HG03565 (cell line): ENCODE measurements at regions not wholly inside any gene's neighbourhood (a gene's known extent, or its start where the extent isn't known, plus 50 kb on each side); places are given as distances from the start of the nearest gene placed in this dataset.
"Not testable (repeated sequence)": the region's sequence is repeated elsewhere in the genome, so short reads cannot be mapped to it uniquely, and the experiment has no call there.

Experiments
- ATAC-seq: cut with Tn5 transposase; IDR thresholded peaks from one replicate; pipeline ENCODE4 v1.9.1; 2021; ENCODE audit warnings: mild to moderate bottlenecking, moderate library complexity; ENCODE audit not compliant: unreplicated experiment

DNA sequence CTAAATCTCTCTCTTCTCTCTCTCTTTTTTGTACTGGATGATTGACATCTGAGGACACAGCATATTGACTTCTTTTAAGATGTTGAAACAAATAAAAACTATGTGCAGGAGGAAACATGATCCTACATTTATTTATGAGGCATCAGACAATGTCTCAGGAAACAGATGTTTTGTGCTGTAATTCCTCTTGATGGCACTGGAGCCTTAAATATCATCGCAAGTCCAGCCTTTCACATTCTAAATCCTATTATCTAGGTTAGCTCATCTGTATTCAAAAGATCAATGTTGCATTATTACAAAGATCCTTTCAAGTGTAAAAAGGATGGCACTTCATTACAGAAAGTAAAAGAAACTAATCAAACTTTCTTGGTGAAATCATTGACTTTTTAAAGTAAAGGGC lies 63.9 kb downstream of the MAT2B start:
- no peak for ATAC-seq

DNA sequence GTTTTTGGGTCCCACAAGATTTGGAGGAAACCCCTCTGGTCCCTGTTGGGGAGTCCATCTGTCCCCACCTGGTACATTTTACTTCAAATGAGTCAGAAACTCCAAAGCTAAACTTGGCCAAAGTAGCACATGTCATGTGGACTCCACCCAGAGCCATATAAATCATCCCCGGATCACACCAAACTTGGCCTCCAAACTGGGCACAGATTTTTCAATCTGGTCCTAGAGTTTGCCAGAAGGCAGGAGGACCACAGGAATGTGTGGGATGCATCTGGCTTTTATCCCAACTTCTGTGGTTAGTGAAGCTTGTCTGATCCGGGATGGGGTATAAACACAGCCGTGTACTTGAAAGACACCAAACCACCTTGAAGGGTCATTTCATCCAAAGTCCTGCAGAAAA lies 66.3 kb downstream of the MAT2B start:
- no peak for ATAC-seq

DNA sequence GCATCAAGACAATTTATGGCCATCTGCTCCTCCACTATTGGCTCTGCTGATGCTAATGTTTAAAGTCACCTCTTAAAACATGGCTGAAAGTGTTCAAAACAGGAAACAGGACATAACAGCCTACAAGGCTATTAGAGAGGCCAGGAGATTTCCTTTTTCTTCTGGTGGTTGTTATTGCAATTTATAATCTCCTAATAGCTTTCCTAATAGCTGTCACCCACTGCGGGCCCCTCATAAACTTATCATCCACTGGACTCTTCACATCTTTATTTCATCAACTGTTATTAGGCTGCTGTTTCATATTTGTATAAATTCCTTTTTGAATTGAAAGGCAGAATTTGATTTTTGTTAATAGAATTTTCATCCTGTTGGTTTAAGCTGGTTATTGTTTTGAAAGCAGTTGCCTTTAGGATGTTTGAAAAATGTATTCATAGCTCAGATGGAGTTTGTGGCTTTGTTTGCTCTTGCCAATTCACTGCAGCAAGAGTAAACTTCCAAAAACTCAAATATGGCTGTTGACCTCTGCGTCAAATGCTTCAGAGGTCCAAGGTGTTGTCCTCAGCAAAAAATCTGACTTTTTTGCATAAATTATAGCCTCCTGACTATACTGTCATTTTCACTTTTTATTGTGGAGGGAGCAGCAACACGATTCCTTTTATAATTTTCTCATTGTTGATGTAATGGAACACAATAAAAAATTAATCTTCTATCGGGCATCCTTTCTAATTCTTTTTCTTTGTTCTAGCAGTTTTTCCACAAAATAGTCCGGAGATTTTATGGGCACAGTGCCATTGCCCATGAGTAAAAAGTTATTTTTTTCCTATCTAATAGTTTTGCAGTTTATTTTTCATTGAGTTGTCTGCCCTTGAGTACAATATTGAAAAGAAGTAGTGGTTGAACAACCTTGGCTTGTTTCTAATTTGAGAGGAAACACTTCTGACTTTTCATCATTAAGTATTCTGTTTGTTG lies 69.3 kb downstream of the MAT2B start:
- ATAC-seq = no peak

DNA sequence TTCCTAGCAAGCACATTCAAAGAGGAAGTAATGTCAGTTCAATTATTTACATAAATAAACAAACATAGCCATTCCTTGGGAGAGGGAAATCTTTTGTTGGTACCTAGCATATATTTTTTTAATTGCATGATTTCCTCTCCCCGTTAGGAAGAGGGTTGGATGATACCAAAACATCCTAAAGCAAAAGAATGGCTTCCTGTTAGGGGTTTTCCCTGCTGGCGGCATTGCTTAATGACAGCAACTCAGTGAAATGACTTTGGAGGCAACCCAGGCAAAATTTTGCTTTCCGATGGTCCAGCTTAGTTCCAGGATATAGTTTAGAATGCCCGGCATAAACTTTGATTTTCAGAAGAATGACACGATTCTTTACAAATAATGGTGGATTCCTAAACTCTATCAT lies 73.2 kb downstream of the MAT2B start:
- no peak for ATAC-seq

DNA sequence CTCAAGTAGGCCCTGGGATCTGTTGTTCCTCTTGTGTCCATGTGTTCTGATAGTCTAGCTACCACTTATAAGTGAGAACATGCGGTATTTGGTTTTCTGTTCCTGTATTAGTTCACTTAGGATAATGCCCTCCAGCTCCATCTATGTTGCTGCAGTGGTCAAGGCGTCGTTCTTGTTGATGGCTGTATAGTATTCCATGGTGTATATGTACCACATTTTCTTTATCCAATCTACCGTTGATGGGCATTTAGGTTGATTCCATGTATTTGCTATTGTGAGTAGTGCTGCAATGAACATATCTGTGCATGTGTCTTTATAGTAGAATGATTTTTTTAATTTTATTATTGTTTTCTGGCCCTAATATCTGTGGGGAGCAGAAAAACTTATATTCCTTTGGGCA lies 74.3 kb downstream of the MAT2B start:
- no peak for ATAC-seq

DNA sequence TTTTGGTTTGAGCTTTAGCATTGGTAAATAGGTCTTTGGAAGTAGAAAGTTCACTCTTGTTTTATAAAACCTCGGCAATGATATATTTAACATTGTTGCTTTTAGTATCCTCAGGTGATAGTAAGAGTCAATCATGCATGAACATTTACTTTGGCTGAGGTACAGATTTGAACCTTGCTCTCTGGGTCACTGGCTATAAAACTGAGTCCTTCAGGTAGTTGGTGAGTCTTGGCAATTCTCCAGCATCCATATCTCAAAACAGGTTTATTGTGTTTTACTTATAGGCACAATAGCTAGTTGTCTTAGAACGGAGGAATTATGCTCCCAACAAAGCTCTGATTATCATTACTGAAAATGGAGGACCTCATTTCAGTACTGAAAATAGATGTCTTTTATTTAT lies 75.1 kb downstream of the MAT2B start:
- no peak for ATAC-seq

DNA sequence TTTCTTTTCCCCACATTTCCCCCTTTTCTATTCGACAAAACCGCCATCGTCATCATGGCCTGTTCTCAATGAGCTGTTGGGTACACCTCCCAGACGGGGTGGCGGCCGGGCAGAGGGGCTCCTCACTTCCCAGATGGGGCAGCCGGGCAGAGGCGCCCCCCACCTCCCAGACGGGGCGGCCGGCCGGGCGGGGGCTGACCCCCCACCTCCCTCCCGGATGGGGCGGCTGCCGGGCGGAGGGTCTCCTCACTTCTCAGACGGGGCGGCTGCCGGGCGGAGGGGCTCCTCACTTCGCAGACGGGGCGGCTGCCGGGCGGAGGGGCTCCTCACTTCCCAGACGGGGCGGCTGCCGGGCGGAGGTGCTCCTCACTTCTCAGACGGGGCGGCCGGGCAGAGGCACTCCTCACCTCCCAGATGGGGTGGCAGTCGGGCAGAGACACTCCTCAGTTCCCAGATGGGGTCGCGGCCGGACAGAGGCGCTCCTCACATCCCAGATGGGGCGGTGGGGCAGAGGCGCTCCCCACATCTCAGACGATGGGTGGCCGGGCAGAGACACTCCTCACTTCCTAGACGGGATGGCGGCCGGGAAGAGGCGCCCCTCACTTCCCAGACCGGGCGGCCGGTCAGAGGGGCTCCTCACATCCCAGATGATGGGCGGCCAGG lies 78.2 kb downstream of the MAT2B start:
- not testable (repeated sequence) for ATAC-seq

DNA sequence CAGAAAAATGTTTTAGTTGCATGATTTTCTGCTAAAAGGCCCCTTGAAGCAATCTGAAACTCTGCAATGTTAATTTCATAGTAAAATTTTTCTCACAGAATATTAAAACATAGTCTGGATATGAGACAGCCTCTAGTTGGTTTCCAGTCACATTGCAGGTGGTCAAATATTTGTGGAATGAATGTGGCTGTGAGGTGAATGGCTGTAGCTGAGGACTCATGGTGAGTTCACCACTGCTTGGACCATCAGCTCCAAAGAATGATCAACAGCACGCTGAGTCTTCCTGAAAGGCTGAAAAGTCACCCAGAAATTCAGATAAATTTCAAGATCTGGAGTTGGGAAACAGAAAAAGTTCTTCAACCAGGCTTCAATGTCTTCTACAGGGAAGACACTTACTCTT lies 79.8 kb downstream of the MAT2B start:
- no peak for ATAC-seq

DNA sequence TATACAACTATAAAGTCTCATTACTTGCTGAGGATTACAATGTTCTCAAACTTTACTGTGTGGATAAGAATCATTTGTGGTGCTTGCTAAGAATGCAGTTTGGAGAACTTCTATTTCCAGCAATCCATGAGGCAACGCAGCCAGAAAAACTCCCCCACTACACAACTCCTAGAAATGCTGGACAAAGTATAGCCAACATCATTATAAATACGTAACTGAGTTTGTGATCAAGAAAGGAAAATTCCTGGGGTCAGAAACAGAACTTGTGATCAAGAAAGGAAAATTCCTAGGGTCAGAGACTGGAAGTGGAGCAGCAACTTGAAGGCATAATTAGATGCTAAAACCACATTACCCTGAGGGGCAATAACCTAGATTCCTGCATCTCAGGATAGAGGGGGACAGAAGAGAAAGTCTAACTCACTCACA lies 81.1 kb downstream of the MAT2B start:
- ATAC-seq = no peak

DNA sequence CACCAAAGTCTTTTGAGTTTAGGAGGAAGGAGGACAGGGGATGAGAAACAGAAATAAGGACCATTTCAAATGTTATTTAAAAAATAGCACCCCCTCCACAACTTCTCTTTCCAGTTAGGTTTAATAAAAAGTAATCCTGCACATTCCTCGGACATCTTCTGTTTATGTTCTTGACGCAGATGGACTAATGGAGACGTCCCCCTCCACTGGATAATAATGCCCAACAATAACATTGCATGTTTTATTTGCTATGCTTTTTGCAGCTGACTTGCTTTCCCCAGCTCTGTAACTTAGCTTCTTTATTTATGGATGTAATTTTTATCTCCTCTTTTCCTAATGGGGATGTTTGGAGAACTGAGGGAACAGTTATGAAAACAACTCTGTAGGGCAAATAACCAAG lies 89.5 kb downstream of the MAT2B start:
- no peak for ATAC-seq

DNA sequence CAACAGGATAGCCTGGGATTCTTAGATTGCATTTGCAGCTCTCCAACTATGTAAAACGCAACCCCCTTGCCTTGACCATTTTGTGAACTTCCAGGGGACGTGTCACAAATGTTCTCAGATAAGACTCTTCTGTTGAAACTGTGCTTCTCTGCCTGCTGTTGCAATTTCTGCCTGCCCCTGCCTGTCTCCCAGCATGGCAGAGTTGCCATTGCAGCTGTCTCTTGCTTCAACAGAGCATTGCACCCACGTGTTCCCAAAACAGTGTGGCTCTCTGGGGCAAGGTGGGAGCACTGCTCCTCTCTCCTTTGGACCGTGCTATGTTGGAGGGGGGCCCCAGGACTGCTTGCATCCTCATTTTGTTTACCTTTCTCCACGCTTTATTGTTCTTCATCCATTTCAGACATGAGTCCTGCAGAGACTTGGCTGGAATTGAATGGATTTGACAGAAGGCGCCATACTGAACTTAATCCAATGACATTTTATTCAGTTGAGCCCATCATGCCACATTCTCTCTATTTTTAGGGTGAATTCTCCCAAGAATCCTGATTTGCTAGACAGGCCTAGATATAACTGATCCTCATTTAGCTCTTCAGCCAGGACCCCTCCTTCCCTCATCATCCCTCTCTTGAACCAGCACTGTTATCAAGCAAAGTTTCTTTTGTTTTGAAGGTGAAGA lies 90.7 kb downstream of the MAT2B start:
- ATAC-seq = no peak

DNA sequence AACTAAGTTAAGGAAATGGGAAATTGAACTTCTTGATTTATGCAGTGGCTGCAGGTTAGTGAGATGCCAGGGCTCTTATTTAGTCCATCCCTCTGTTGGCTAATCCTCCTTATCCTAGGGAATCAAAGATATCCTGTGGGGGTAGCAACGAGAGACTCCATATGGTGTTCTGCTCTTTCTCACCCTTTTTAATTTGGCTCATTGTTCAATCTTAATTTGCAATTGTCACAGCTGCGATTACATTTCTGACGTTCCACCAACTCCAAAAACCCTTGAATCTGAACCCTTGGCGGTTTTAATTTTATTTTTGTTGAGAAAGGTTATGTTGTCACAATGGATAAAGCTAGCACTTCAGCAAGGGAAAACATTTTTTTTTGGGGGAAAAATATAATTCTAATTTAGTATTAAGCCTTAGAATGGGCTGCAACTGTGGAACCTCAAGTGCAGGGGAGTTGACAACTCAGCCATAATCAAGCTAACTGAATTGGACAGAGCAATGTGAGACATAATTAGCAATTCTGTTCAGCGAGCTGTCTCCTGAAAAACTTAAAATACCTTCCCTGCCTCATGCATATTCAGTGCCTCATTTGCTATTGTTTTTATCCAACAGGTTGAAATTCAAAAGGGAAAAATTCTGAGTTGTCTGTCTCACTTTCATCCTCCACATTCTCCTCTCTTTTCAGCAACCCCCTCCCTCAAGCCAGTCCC lies 91.3 kb downstream of the MAT2B start:
- no peak for ATAC-seq

DNA sequence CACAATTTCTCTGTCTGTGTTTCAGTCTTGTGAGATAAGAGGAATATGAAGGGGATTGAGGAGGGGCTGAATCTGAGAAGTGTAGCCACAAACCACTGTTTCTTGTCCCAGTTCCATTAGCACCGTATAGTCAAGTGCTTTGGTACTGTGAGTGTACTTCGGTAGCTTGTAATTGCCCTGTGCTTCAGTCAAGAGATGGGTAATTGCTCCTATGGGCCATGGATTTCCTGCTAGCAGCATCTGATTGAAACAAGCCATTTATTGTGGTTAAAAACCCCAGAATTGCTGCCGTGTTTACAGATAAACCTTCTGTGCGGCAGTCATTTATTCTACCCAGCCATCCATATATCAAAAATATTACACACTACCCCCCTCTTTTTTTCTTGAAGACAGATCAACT lies 98.6 kb downstream of the MAT2B start:
- no peak for ATAC-seq

DNA sequence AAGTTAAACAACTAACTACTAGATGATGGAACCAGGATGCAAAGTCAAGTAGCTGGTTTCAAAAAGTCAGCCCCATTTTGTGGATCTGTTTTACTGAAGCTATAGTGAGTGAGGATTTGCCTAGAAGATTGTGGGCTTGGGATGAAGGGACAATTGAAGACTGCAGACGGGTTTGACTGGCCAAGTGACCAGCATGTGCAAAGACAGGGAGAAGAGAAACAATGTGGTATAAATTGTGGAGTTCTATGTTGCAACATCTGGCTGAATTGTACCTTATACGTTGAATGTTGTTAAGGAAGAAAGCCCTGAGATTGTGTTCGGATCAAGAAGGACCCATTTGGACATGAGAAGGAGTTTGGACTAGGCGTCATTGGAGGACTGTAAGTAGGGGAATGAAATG lies 101.8 kb downstream of the MAT2B start:
- no peak for ATAC-seq

DNA sequence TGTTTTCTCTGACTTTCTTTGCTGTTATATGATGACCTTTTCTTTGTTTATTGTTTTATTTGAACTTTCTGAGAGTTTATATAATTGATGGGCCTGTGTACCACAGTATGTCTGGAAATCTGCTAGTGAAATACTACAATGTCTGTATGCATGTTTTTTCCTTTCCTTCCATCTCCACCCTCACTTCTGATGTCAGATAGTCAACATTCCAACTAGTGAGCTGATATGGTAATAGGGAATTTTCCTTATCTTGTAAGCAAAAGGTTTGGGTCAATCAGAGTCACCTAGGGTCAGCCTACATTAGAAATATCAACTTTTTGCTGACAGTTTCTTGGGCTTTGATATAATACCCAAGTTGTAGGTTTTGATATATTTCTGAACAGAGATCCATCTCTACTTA lies 103.2 kb downstream of the MAT2B start:
- ATAC-seq = no peak

DNA sequence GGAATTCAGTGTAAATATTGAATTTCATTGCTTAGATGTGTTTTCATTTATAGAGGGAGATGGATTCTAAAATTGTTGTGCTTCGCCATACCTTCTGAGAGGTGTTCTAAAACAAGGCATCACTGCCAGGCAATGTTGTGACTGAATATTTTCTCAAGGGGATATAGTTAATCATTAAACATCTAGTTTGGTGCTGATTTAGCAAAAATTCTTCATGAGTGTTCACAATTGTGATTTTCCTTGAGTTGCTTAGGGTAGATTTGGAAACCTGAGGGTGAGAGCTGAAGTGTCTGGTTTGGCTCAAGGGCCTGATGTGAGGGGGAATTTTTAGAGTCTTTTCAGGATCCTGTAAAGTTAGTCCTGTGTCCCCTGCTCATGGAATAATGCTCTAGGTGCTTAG lies 104.5 kb downstream of the MAT2B start:
- ATAC-seq = no peak

DNA sequence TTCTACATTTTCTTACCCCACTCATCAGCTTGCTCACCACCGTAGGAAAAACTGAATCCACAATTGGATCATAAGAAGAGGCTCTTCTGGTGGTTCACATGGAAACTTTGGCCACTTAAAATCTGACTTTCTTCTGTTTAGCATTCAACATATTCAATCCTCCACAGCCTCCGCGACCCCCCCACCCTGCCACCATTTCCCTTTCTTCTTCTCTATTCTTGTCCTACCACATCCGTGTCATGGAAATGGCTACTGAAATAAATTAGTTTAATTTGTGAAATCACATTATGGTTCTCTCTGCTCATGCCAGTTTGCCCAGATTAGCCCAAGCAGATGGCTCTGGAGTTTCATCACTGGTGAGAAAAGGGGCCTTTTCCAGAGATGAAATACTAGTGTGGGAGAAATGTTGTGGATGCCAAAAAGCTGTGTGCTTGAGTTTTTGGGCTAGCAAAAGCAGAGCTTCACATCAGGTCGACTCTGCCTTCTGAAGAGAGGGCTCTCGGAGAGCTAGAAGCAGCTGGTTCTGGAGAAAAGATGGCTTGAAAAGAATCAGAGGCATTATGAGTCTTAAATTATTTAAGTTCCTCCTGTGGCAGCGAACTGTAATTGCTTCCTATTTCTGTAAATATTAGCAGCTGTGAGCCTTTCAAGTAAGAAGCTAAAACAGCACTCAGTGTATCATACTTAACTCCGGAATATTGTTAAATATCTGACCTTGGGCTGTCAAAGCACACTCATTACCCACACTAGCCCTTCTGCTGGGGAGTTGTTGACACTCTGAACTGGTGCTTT lies 107.1 kb downstream of the MAT2B start:
- ATAC-seq = no peak

DNA sequence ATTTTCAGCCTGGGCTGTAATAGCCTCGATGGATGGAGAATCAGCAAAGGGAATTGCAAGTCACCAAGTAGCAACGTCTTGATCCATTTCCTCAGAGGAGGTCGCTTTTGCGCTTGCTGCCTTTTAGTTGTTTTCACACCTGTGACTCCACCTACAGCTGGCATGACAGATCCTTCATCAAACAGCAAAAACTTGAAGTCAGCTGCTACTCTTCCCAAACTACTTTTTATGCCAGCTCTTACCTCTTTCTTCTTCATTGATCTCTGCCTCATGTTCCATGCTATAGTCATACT lies 107.7 kb downstream of the MAT2B start:
- no peak for ATAC-seq

DNA sequence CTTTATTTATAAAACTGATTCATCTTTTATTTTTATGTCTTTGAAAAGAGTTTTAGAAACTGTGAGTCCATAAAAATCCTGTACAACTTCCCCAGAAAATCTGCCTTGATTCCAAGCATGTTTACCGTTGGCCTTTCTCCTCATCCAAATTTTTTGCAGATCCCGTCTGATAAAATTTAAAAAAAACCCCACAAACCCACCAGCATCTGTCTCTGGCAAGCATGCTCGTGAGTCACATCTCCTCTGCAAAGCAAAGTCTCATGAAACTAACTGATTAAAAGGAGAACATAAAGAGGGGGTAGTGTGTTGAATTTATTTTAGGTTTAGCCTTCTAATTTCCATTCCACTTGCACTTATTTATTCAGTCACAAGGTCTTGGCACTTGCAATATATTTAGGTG lies 109.4 kb downstream of the MAT2B start:
- ATAC-seq = no peak

DNA sequence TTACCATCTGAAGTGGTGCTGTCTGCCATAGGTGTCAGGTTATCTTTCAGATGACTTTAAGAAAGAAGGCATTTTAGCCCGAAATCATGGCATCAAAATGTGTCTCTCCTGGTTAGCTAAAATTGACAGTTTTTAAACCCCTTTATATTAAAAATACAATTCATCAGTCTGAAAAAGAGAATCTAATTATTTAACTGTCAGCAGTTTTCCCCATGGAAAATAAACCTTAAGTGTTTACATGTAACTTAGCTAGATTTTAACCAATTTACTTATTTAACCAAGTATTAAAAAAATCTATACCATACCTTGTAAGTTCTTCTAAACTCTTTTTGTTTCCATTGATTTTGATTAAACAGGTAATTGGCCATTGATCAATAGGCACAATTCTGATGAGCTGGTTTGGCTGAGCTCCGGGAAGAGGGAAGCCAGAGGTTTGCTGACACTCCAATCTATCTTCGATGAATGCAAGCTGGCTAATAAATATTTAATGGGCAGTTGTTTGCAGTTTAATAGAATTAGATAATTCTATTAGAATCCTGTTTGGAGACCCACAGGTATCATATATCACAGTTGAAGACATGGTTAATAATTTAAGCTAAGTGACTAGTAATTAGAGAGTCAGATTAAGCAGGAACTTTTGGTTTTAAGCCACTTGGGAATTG lies 114.0 kb downstream of the MAT2B start:
- no peak for ATAC-seq
